SK-N-MC (cell line): ENCODE measurements at regions not wholly inside any gene's neighbourhood (a gene's known extent, or its start where the extent isn't known, plus 50 kb on each side); places are given as distances from the start of the nearest gene placed in this dataset.
"Not testable (repeated sequence)": the region's sequence is repeated elsewhere in the genome, so short reads cannot be mapped to it uniquely, and the experiment has no call there.

Source experiments
- EZH2 ChIP-seq: fragments of 200-600 bp; sonication (generic); IDR thresholded peaks from one replicate; pipeline ENCODE4 v1.6.1; 2017; ENCODE audit warnings: antibody characterized with exemption
- FOXP2 ChIP-seq: optimal IDR thresholded peaks from 2 replicates; pipeline ENCODE3; 2011; ENCODE audit warnings: mild to moderate bottlenecking, moderate library complexity; ENCODE audit not compliant: insufficient read depth; ENCODE audit errors: extremely low read length, control extremely low read depth
- POLR2AphosphoS5 ChIP-seq: IDR thresholded peaks from 2 replicates; pipeline ENCODE4 v1.6.1; 2012; ENCODE audit warnings: mild to moderate bottlenecking, low read depth, low read length, borderline replicate concordance

DNA sequence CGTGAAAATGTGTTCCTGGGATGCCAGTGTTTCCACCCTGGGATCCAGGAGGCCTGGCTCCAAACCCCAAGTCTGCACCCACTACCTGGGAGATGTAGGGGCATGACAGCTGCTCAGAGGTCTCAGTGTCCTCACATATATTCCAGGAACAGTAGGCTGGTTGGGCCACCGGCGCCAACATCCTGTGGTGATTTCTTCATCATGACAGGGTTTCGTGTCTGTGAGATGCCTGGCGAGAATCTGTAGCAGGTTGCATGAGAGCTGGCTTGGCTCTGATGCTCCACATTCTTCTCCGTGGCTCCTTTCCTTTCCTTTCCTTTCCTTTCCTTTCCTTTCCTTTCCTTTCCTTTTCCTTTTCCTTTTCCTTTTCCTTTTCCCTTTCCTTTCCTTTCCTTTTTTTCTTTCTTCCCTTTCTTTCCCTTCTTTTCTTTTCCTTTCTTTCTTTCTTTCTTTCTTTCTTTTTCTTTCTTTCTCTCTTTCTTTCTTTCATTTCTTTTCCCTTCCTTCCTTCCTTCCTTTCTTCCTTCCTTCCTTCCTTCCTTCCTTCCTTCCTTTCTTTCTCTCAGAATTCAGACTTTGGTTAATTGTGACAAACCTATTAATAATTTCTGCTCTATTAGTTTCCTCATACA is 87.6 kb upstream of the DPP6 start:
- not testable (repeated sequence) for TF ChIP-seq EZH2, POLR2AphosphoS5, FOXP2
